LNCAP (cell line): ENCODE measurements at regions not wholly inside any gene's neighbourhood (a gene's known extent, or its start where the extent isn't known, plus 50 kb on each side); places are given as distances from the start of the nearest gene placed in this dataset.

Experiments
- CTCF ChIP-seq: fragments of 450-650 bp; IDR thresholded peaks from 2 replicates; pipeline ENCODE4 v1.5.1; 2017; ENCODE audit warnings: mild to moderate bottlenecking

GRCh38 chr10:44249490-44249889, 135.4 kb downstream of the CXCL12 start:
- no peak for TF ChIP-seq CTCF

GRCh38 chr10:44245601-44245938, 139.3 kb downstream of the CXCL12 start:
- no peak for TF ChIP-seq CTCF

- TF ChIP-seq CTCF, result no peak
These were observed 139.9 kb downstream of the CXCL12 start for GRCh38 chr10:44244745-44245600.

GRCh38 chr10:44243851-44244510, 140.9 kb downstream of the CXCL12 start:
- TF ChIP-seq CTCF, result no peak

GRCh38 chr10:44242826-44243225, 142.1 kb downstream of the CXCL12 start:
- no peak for TF ChIP-seq CTCF

GRCh38 chr10:44242091-44242490, 142.8 kb downstream of the CXCL12 start:
- no peak for TF ChIP-seq CTCF

- TF ChIP-seq CTCF, result no peak
These were observed 144.2 kb downstream of the CXCL12 start for GRCh38 chr10:44240584-44241205.
